Upper lobe of left lung (tissue), 4 donors: ENCODE measurements at regions not wholly inside any gene's neighbourhood (a gene's known extent, or its start where the extent isn't known, plus 50 kb on each side); places are given as distances from the start of the nearest gene placed in this dataset.

ENCODE experiments used
- CTCF ChIP-seq, 6 experiments: fragments of 450-650 bp in 4 of 6; fragments of 200-600 bp in 2 of 6; sonication (generic) in 2 of 6; IDR thresholded peaks; one replicate each; pipeline ENCODE4 v1.5.1; 2016 to 2019; ENCODE audit warnings: antibody characterized with exemption in 6 of 6
- POLR2A ChIP-seq, 4 donors: fragments of 450-650 bp; IDR thresholded peaks; one replicate each; pipeline ENCODE4 v1.5.1; 2016 to 2017; ENCODE audit warnings: antibody characterized with exemption in 4 of 4, mild to moderate bottlenecking in 2 of 4

- TF ChIP-seq POLR2A (IDR thresholded peaks at IDR 0.05) (no peak), CTCF (IDR thresholded peaks at IDR 0.05) (no peak)
These were observed 555.9 kb downstream of the PDHA2 start for GRCh38 chr4:96395747-96396146.
